Fibroblast of the aortic adventitia (primary cell): ENCODE measurements at regions not wholly inside any gene's neighbourhood (a gene's known extent, or its start where the extent isn't known, plus 50 kb on each side); places are given as distances from the start of the nearest gene placed in this dataset.
A peak's percentile ranks its signal among the peaks of the same experiment; 100 is the strongest.

Experiments used
- DNase-seq: peaks from one replicate; pipeline ENCODE4 v3.0.0-alpha.2; 2010; ENCODE audit warnings: low read depth
- H3K4me3 ChIP-seq: 2 replicates; pipeline ENCODE4 v1.5.1; 2011; ENCODE audit warnings: low read depth, mild to moderate bottlenecking, control low read depth, low read length, moderate library complexity
- CTCF ChIP-seq: IDR thresholded peaks from 2 replicates; pipeline ENCODE4 v1.5.1; 2011; ENCODE audit warnings: mild to moderate bottlenecking, low read length, control low read depth, inconsistent platforms; ENCODE audit not compliant: insufficient read depth

- no peak for DNase-seq
- H3K4me3 ChIP-seq: no peak overlapping the region
- no peak for TF ChIP-seq CTCF
Observed at GRCh38 chr2:164048729-164049128, 312.9 kb upstream of the FIGN start.

- H3K4me3 ChIP-seq: no peak overlapping the region
- TF ChIP-seq CTCF: no peak
- no peak for DNase-seq
Observed at GRCh38 chr2:164046040-164046439, 310.2 kb upstream of the FIGN start.

- no peak overlapping the region for H3K4me3 ChIP-seq
- DNase-seq: peak; percentile 67
- no peak for TF ChIP-seq CTCF
Observed at GRCh38 chr2:164044622-164045021, 308.8 kb upstream of the FIGN start.

GRCh38 chr2:164039270-164039669 is 303.5 kb upstream of the FIGN start:
- TF ChIP-seq CTCF: no peak
- DNase-seq: peak; percentile 28
- H3K4me3 ChIP-seq: no peak overlapping the region

GRCh38 chr2:164032995-164033394 is 297.2 kb upstream of the FIGN start:
- TF ChIP-seq CTCF: no peak

GRCh38 chr2:164030623-164031022 is 294.8 kb upstream of the FIGN start:
- no peak for TF ChIP-seq CTCF
- H3K4me3 ChIP-seq: no peak overlapping the region
- no peak for DNase-seq

More at GRCh38 chr2:164032995-164033394, 297.2 kb upstream of the FIGN start:
- no peak overlapping the region for H3K4me3 ChIP-seq
- DNase-seq: no peak

GRCh38 chr2:164028814-164029534 is 293.2 kb upstream of the FIGN start:
- TF ChIP-seq CTCF: no peak
- H3K4me3 ChIP-seq: peak overlapping the region; percentile 13
- DNase-seq: peak; percentile 74
